ENCODE measurements at regions not wholly inside any gene's neighbourhood (a gene's known extent, or its start where the extent isn't known, plus 50 kb on each side); places are given as distances from the start of the nearest gene placed in this dataset.
"Not testable (repeated sequence)": the region's sequence is repeated elsewhere in the genome, so short reads cannot be mapped to it uniquely, and the experiment has no call there.

- H3K4me1 Mint-ChIP-seq, result no peaks in the 10 kb centered on the region
- ChIA-PET CTCF (no interaction called here), POLR2A (no interaction called here)
- no peaks in the 10 kb centered on the region for H3K27me3 Mint-ChIP-seq
- H3K27me3 ChIP-seq (replicated peaks in 1 of 4; ENCODE audit: control extremely low read depth in 1 of 4, control insufficient read depth in 3 of 4, insufficient read depth in 4 of 4, low read length in 3 of 4), result no peaks in the 10 kb centered on the region
- no peaks in the 10 kb centered on the region for H4K20me1 ChIP-seq (ENCODE audit: control insufficient read depth, insufficient read depth, low read length, poor library complexity, severe bottlenecking)
- DNase-seq (no peak), ATAC-seq (ENCODE audit: low read depth) (no peak)
- H3K79me2 ChIP-seq (ENCODE audit: control insufficient read depth, insufficient read depth, low read length), result no peaks in the 10 kb centered on the region
- H3K9me3 Mint-ChIP-seq (ENCODE audit: insufficient read depth), result no peaks in the 10 kb centered on the region
- intact Hi-C loops (cut with micrococcal nuclease), result no loop called here
- TF ChIP-seq EZH2 (IDR thresholded peaks at IDR 0.05; ENCODE audit: borderline replicate concordance, insufficient read depth, low read depth, low read length, poor library complexity, severe bottlenecking), result no peak
- TF ChIP-seq CTCF (IDR thresholded peaks at IDR 0.05), result no peak
- no peaks in the 10 kb centered on the region for H3K4me1 ChIP-seq (ENCODE audit: control insufficient read depth in 2 of 2, insufficient read depth in 2 of 2, low read length in 2 of 2)
- H3K27ac ChIP-seq (ENCODE audit: low read length in 2 of 2), result no peak overlapping the region
- H3K4me3 Mint-ChIP-seq, result no peak overlapping the region
- H3K4me3 ChIP-seq (ENCODE audit: control extremely low read depth in 1 of 5, extremely low read depth in 1 of 5, insufficient read depth in 1 of 5, low read depth in 2 of 5, low read length in 4 of 5), result no peak overlapping the region
- peaks cover 0 to 8% (median 0%) of the 10 kb centered on the region in 3 donors for H3K9me3 ChIP-seq (ENCODE audit: control extremely low read depth in 1 of 3, control insufficient read depth in 2 of 3, insufficient read depth in 1 of 3, low read length in 2 of 3)
- 95% methylated on average over 4 of the region's 9 CpGs for WGBS (ENCODE audit: insufficient coverage)
- no peaks in the 10 kb centered on the region for H3K36me3 ChIP-seq (replicated peaks in 1 of 2; ENCODE audit: control extremely low read depth in 1 of 2, control insufficient read depth in 1 of 2, extremely low read depth in 1 of 2, insufficient read depth in 2 of 2, low read length in 1 of 2)
- no peak overlapping the region for H2AFZ ChIP-seq (ENCODE audit: insufficient read depth, low read depth, low read length, poor library complexity, severe bottlenecking)
- H3K27ac Mint-ChIP-seq, result no peak overlapping the region
- H3K9ac ChIP-seq (ENCODE audit: low read length), result no peak overlapping the region
- H3K4me2 ChIP-seq (replicated peaks; ENCODE audit: low read depth, low read length, poor library complexity, severe bottlenecking), result no peak overlapping the region
These were observed 639.2 kb downstream of the NR2F1-AS1 start for GRCh38 chr5:92941806-92942205.

- 0% methylated on average over 2 of the region's 4 CpGs for WGBS (ENCODE audit: insufficient coverage)
- CTCF ChIA-PET, result no interaction called here
- TF ChIP-seq CTCF (IDR thresholded peaks at IDR 0.05), result no peak
- no peak for TF ChIP-seq EZH2 (IDR thresholded peaks at IDR 0.05; ENCODE audit: borderline replicate concordance, insufficient read depth, low read depth, low read length, poor library complexity, severe bottlenecking)
These were observed 641.6 kb downstream of the NR2F1-AS1 start for GRCh38 chr5:92939428-92939827.

GRCh38 chr5:92937396-92937795 lies 643.6 kb downstream of the NR2F1-AS1 start:
- POLR2A ChIA-PET; H3K36me3 ChIP-seq (replicated peaks in 1 of 2; ENCODE audit: control extremely low read depth in 1 of 2, control insufficient read depth in 1 of 2, extremely low read depth in 1 of 2, insufficient read depth in 2 of 2, low read length in 1 of 2): not testable (repeated sequence)
- no CpG with 5 or more reads among the region's 2 CpGs for WGBS (ENCODE audit: insufficient coverage)

More at GRCh38 chr5:92939428-92939827, 641.6 kb downstream of the NR2F1-AS1 start:
- Histone ChIP-seq H3K27ac (ENCODE audit: low read length in 2 of 2) (no peak overlapping the region), H3K79me2 (ENCODE audit: control insufficient read depth, insufficient read depth, low read length) (no peaks in the 10 kb centered on the region), H3K27me3 (replicated peaks in 1 of 4; ENCODE audit: control extremely low read depth in 1 of 4, control insufficient read depth in 3 of 4, insufficient read depth in 4 of 4, low read length in 3 of 4) (no peaks in the 10 kb centered on the region), H3K4me3 (ENCODE audit: control extremely low read depth in 1 of 5, extremely low read depth in 1 of 5, insufficient read depth in 1 of 5, low read depth in 2 of 5, low read length in 4 of 5) (no peak overlapping the region), H3K36me3 (replicated peaks in 1 of 2; ENCODE audit: control extremely low read depth in 1 of 2, control insufficient read depth in 1 of 2, extremely low read depth in 1 of 2, insufficient read depth in 2 of 2, low read length in 1 of 2) (no peaks in the 10 kb centered on the region), H3K9ac (ENCODE audit: low read length) (no peak overlapping the region), H2AFZ (ENCODE audit: insufficient read depth, low read depth, low read length, poor library complexity, severe bottlenecking) (no peak overlapping the region), H3K9me3 (ENCODE audit: control extremely low read depth in 1 of 3, control insufficient read depth in 2 of 3, insufficient read depth in 1 of 3, low read length in 2 of 3) (peaks cover 0 to 5% (median 0%) of the 10 kb centered on the region in 3 donors), H4K20me1 (ENCODE audit: control insufficient read depth, insufficient read depth, low read length, poor library complexity, severe bottlenecking) (no peaks in the 10 kb centered on the region), H3K4me2 (replicated peaks; ENCODE audit: low read depth, low read length, poor library complexity, severe bottlenecking) (no peak overlapping the region), H3K4me1 (ENCODE audit: control insufficient read depth in 2 of 2, insufficient read depth in 2 of 2, low read length in 2 of 2) (no peaks in the 10 kb centered on the region)
- H3K4me1 Mint-ChIP-seq, result no peaks in the 10 kb centered on the region
- H3K27me3 Mint-ChIP-seq, result no peaks in the 10 kb centered on the region
- intact Hi-C loops (cut with micrococcal nuclease), result no loop called here
- DNase-seq, result no peak
- ATAC-seq (ENCODE audit: low read depth), result no peak
- no peak overlapping the region for H3K4me3 Mint-ChIP-seq
- POLR2A ChIA-PET, result no interaction called here
- no peaks in the 10 kb centered on the region for H3K9me3 Mint-ChIP-seq (ENCODE audit: insufficient read depth)
- H3K27ac Mint-ChIP-seq, result no peak overlapping the region

More at GRCh38 chr5:92937396-92937795, 643.6 kb downstream of the NR2F1-AS1 start:
- H2AFZ ChIP-seq (ENCODE audit: insufficient read depth, low read depth, low read length, poor library complexity, severe bottlenecking); H3K27me3 ChIP-seq (replicated peaks in 1 of 4; ENCODE audit: control extremely low read depth in 1 of 4, control insufficient read depth in 3 of 4, insufficient read depth in 4 of 4, low read length in 3 of 4); H3K27me3 Mint-ChIP-seq; intact Hi-C loops (cut with micrococcal nuclease); H3K9ac ChIP-seq (ENCODE audit: low read length); H3K9me3 Mint-ChIP-seq (ENCODE audit: insufficient read depth); H3K4me3 ChIP-seq (ENCODE audit: control extremely low read depth in 1 of 5, extremely low read depth in 1 of 5, insufficient read depth in 1 of 5, low read depth in 2 of 5, low read length in 4 of 5); H3K79me2 ChIP-seq (ENCODE audit: control insufficient read depth, insufficient read depth, low read length); ATAC-seq (ENCODE audit: low read depth); H4K20me1 ChIP-seq (ENCODE audit: control insufficient read depth, insufficient read depth, low read length, poor library complexity, severe bottlenecking); DNase-seq; H3K9me3 ChIP-seq (ENCODE audit: control extremely low read depth in 1 of 3, control insufficient read depth in 2 of 3, insufficient read depth in 1 of 3, low read length in 2 of 3); H3K4me3 Mint-ChIP-seq; H3K27ac Mint-ChIP-seq; H3K27ac ChIP-seq (ENCODE audit: low read length in 2 of 2); CTCF ChIA-PET; H3K4me2 ChIP-seq (replicated peaks; ENCODE audit: low read depth, low read length, poor library complexity, severe bottlenecking); H3K4me1 Mint-ChIP-seq; H3K4me1 ChIP-seq (ENCODE audit: control insufficient read depth in 2 of 2, insufficient read depth in 2 of 2, low read length in 2 of 2): not testable (repeated sequence)

All from B cell (primary cell).